ENCODE measurements at regions not wholly inside any gene's neighbourhood (a gene's known extent, or its start where the extent isn't known, plus 50 kb on each side); places are given as distances from the start of the nearest gene placed in this dataset.

DNA sequence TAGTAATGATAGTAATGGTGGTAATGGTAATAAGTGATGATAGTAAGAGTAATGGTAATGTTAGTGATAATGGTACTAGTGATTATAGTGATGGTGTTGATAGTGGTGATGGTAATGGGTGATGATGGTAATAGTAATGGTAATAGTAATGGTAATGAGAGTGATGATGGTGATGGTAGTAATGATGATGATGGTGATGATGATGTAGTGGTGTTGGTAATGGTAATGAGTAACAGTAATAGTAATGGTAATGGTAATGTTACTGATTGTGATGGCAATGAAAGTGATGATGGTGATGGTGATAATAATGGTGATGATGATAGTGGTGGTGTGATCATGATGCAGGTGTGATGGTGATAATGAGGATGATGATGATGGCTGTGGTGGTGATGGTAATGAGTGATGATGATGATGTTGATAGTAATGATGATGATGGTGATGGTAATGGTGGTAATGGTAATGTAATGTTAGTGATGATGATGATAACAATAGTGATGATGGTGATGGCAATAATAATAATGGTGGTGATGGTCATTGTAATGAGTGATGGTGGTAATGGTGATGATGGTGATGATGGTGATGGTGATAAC lies 235.0 kb downstream of the MATN1 start:
- intact Hi-C loops (cut with micrococcal nuclease) = no loop called here

- intact Hi-C loops (cut with micrococcal nuclease) = no loop called here
Measured at GRCh38 chr1:30487042-30487441, 236.3 kb downstream of the MATN1 start.

DNA sequence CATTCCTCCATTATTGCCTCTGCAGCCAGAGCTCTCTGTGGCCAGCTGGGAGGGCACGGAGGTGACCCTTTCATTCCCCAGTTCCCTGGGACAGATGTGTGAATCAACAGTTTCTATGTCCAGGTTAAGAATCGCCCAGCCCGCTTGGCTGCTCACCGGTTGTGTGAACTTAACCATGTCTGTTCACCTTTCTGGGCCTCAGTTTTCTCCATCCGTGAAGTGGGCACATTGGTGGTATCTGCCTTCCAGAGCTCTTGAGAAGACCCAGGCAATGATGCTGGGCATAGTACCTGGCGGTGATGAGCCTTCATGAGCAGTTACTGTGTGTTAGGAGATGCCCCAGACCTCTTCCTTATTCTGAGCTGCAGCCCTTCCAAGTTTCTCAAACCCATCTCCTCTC lies 238.3 kb downstream of the MATN1 start:
- intact Hi-C loops (cut with micrococcal nuclease) = no loop called here

GRCh38 chr1:30484668-30485067 lies 238.7 kb downstream of the MATN1 start:
- intact Hi-C loops (cut with micrococcal nuclease) = no loop called here

DNA sequence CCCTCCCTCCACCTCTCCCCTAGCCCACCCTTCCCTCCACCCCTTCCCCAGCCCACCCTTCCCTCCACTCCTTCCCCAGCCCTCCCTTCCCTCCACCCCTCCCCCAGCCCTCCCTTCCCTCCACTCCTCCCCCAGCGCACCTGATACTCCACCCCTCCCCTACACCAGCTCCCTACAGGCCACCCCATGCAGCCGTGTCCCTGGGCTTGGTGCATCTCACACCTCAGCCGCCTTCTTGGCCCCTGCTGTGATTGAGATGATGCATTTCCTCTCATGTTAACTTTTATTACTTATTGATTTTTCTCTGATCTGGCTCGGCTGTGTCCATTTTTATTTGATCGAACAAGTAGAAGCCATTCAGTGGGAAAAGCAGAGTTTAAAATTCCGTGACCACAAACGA lies 243.8 kb downstream of the MATN1 start:
- intact Hi-C loops (cut with micrococcal nuclease) = no loop called here

DNA sequence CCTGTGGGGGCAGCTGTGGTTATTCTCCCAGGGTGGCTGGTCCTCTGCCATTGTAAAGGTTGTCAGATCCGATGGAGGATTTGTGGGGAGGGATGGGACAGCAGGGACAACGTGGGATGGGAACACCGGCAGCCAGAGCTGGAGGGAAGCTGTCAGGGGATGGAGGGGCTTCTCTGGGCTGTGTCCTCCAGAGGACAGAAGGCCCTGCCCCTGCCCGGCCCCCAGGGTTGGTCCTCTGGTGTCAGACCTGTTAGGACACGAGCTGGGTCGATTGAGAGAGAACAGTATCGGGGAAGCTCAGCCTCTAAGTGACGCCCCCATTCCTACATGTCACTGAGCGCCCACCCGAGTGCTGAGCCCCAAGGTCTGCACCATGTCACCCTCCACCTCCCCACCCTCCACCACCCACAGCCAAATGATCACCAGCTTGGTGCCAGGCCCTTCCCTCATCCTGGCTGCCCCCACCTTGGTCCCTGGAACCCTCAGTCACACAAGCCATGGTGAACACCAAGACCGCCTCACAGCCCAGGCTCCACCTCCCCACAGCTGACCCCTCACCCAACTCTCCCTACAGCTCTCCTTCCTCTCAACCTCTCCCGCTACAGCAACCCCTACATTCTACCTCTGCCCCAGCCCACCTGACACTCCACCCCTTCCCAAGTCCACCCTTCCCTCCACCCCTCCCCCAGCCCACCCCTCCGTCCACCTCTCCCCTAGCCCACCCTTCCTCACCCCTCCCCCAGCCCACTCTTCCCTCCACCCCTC lies 244.4 kb downstream of the MATN1 start:
- intact Hi-C loops (cut with micrococcal nuclease) = no loop called here

DNA sequence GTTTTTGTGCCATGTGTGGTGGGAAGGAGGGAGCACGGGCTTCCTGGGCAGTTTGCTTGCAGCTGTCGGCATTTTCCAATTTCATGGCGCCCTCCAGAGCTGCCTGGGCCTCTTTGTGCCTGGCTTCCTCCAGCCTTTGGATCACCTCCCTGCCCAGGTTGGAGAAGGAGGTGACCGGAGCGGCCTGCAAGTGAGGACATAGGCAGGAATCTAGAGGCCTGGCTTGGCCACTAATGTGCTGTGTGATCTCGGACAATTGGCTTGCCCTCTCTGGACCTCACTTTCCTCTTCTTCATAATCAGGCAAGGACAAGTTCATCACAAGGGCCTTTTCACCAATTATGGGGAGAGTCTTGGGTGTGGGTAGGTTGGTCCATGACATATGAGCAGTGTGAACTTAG lies 245.1 kb downstream of the MATN1 start:
- intact Hi-C loops (cut with micrococcal nuclease) = no loop called here

- intact Hi-C loops (cut with micrococcal nuclease) = no loop called here
Measured at GRCh38 chr1:30477588-30477987, 245.8 kb downstream of the MATN1 start.

GRCh38 chr1:30476911-30477459 lies 246.4 kb downstream of the MATN1 start:
- intact Hi-C loops (cut with micrococcal nuclease) = no loop called here

DNA sequence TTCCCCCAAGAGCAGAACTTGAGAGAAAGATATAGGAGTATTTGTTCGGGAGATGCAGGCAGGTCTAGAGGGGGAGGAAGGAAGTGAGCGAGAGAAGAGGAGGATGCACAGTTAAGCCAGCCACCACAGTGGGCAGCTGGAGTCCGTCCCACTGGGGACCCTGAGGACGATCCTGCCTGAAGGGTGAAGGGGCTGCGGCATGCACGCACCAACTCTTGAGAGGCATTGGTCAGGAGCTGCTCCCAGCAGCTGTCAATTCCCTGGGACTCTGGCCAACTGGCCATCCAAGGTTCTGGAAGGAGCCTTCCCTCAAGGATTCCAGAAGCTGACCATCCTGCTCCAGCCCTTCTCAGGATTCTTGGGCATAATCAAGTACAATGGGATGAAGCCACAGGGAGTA lies 246.9 kb downstream of the MATN1 start:
- intact Hi-C loops (cut with micrococcal nuclease) = no loop called here

GRCh38 chr1:30475966-30476365 lies 247.4 kb downstream of the MATN1 start:
- intact Hi-C loops (cut with micrococcal nuclease) = no loop called here

DNA sequence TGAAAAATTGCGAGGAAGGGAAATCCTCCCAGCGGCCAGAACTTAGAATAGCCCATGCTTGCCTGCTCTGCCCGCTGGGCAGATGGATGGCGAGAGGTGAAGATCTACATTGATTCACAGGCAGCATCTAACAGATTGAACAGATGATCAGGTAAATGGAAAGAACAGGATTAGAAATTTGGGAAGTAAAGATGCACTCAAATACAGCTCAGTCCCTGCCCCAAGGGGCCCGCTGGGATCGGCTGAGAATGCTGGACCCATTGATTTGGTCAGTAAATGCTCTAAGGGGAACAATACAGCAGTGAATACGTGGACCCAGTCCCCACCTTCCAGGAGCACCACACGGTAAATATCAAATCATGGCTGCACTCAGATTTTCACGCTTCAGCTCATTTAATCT lies 248.2 kb downstream of the MATN1 start:
- intact Hi-C loops (cut with micrococcal nuclease) = no loop called here

DNA sequence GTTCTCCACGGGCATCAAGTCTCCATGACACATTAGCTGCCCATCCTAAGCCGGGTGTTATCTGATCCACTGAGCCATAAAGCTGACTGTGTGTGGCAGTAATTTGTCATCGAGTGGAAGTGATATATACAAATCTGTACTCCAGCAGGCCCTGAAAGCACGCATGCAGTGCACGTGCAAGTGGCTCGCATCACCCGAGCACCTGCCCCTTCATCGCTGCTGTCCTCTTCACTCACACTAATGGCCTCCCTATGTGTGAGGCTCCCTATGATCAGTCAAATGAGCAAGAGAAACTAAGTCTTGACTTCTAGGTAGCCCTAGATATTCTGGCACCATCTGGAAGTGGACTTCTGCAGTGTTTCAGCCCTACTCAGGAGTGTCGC lies 248.6 kb downstream of the MATN1 start:
- intact Hi-C loops (cut with micrococcal nuclease) = no loop called here

- intact Hi-C loops (cut with micrococcal nuclease) = no loop called here
Measured at GRCh38 chr1:30473922-30474817, 249.2 kb downstream of the MATN1 start.

GRCh38 chr1:30472526-30472925 lies 250.9 kb downstream of the MATN1 start:
- intact Hi-C loops (cut with micrococcal nuclease) = no loop called here

GRCh38 chr1:30472009-30472408 lies 251.4 kb downstream of the MATN1 start:
- intact Hi-C loops (cut with micrococcal nuclease) = no loop called here

GRCh38 chr1:30471307-30471706 lies 252.1 kb downstream of the MATN1 start:
- intact Hi-C loops (cut with micrococcal nuclease) = no loop called here

- intact Hi-C loops (cut with micrococcal nuclease) = no loop called here
Measured at GRCh38 chr1:30469426-30469825, 254.0 kb downstream of the MATN1 start.

DNA sequence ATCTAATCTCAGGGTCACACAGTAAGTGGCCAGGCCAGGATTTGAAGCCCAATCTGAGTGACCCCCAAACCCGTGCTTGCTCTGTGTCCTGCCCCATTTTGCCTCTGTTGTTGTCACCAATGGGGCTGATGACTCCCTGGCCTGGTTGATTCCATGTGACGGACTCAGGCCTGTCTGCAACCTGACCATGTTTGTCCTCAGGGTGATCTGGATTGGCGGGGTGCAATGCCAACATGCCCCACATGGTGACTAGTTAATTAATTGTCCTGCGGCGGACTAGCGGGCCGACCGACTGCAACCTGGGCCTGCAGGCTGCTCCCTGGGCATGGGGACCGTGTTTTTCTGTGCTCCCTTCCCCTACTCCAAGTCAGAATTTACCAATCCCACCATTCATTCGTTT lies 256.3 kb downstream of the MATN1 start:
- intact Hi-C loops (cut with micrococcal nuclease) = no loop called here

DNA sequence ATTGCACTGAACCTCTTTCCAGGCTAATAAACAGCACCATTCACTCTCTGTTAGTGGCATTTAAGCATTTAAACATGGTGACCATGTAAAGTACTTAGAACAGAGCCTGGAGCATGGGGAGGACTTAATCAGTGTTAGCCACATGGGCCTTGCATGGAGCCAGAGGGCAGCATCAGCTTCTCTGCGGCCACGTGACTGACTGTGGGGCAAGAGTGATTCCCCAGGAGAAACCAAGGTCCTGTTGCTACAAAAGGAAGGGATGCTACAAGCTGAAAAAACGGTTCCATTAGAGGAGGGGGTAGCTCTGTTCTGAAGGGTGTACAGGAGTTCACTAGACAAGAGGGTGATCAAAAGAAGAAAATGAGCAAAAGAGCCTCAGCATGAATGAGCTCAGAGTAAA lies 256.8 kb downstream of the MATN1 start:
- intact Hi-C loops (cut with micrococcal nuclease) = no loop called here

DNA sequence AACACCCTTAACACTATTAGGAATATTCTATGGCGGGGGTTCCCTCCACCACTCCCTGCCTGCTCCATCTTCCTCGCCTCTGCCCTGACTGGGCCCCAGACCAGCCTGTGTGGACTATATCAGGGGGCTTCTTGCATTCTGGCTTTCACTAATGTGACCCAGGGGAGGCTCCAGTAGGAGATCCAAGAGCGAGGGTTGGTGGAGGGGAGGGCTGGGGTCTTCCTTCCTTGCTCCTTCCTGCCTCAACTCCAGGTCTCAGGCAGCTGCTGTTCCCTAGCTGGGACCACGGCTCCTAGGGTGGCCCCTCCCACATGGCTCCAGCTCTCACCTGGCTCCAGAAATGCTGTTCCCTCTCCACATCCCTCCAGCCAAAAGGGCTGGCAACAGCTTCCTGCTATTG lies 257.4 kb downstream of the MATN1 start:
- intact Hi-C loops (cut with micrococcal nuclease) = no loop called here

DNA sequence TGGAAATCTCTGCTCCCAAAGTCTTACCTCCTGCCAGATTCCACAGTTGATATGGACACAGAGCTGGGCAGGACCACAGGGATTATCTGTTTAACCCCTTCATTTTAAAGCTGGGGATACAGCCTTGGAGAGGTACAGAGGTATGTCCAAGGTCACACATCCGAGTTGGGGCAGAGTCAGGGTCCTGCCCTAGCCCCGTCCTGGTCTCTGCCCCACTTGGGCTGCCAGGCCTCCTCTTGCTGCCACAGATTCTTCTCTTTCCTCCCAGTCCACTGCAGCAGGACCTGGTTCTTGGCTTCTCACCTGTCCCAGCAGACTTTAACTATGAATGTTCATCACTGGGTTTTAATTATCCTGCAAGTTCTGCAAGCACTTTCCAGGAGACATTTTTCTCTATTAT lies 258.3 kb downstream of the MATN1 start:
- intact Hi-C loops (cut with micrococcal nuclease) = no loop called here

Measured in T-helper 2 cell treated with Interferon-gamma antibody and Interleukin-4, amounts not matched to agents 100 ng/mL and 5 ng/mL, for 36 hours (primary cell).